ENCODE measurements at regions not wholly inside any gene's neighbourhood (a gene's known extent, or its start where the extent isn't known, plus 50 kb on each side); places are given as distances from the start of the nearest gene placed in this dataset.

GRCh38 chr14:89607453-89607852 is 190.4 kb upstream of the FOXN3 start:
- TF ChIP-seq CTCF (IDR thresholded peaks at IDR 0.05): no peak
- no peak for TF ChIP-seq POLR2A (IDR thresholded peaks at IDR 0.05)
